IMR-90 (cell line): ENCODE measurements at regions not wholly inside any gene's neighbourhood (a gene's known extent, or its start where the extent isn't known, plus 50 kb on each side); places are given as distances from the start of the nearest gene placed in this dataset.
A peak's percentile ranks its signal among the peaks of the same experiment; 100 is the strongest.

Experiments
- ATAC-seq: fragments of 200-7000 bp; cut with Tn5 transposase; 2 replicates; pipeline ENCODE4 v1.9.1; 2020; ENCODE audit warnings: low read depth, mild to moderate bottlenecking, moderate library complexity
- BruUV-seq: library from RNA; stranded (reverse); fragments of 400-500 nt; replicated peaks from 2 replicates; lab custom pipeline; 2021; lab: Mats Ljungman, UMichigan
- CTCF ChIA-PET: fragments of 300-600 bp; formaldehyde crosslinking; extraction: SDS; loops from one replicate; lab custom pipeline; 2021; ENCODE audit warnings: antibody characterized with exemption; lab: Yijun Ruan, JAX
- POLR2A ChIA-PET: fragments of 300-600 bp; sonication (Branson Sonifier 250); formaldehyde crosslinking; loops from one replicate; lab custom pipeline; 2022; ENCODE audit warnings: antibody characterized with exemption; ENCODE audit not compliant: unreplicated experiment; lab: Charles Lee
- DNase-seq: peaks from one replicate; pipeline ENCODE4 v3.0.0; 2013
- H2AFZ ChIP-seq: replicated peaks from 2 replicates; pipeline ENCODE3; 2013; ENCODE audit warnings: low read length, mild to moderate bottlenecking; ENCODE audit not compliant: poor library complexity
- H2AK5ac ChIP-seq: 2 replicates; pipeline ENCODE4 v1.6.1; 2013; ENCODE audit warnings: low read depth, low read length, inconsistent platforms
- H2AK9ac ChIP-seq: replicated peaks from 2 replicates; pipeline ENCODE3; 2013; ENCODE audit warnings: mild to moderate bottlenecking, low read depth, low read length, moderate library complexity; ENCODE audit not compliant: poor library complexity
- H2BK120ac ChIP-seq: 2 replicates; pipeline ENCODE4 v1.6.1; 2013; ENCODE audit warnings: low read depth, low read length, inconsistent platforms
- H2BK15ac ChIP-seq: 3 replicates; pipeline ENCODE4 v1.6.1; 2013; ENCODE audit warnings: low read depth, low read length, inconsistent platforms
- H2BK20ac ChIP-seq: 2 replicates; pipeline ENCODE4 v1.6.1; 2013; ENCODE audit warnings: low read depth, mild to moderate bottlenecking, inconsistent platforms, low read length, moderate library complexity
- H2BK5ac ChIP-seq: 2 replicates; pipeline ENCODE4 v1.6.1; 2013; ENCODE audit warnings: mild to moderate bottlenecking, low read depth, low read length, inconsistent platforms; ENCODE audit not compliant: poor library complexity, severe bottlenecking
- H3K14ac ChIP-seq: replicated peaks from 2 replicates; pipeline ENCODE4 v1.6.1; 2013; ENCODE audit warnings: low read depth, low read length, inconsistent platforms
- H3K18ac ChIP-seq: 2 replicates; pipeline ENCODE4 v1.6.1; 2013; ENCODE audit warnings: low read depth, low read length, control low read depth
- H3K23ac ChIP-seq: 2 replicates; pipeline ENCODE4 v1.6.1; 2013; ENCODE audit warnings: low read depth, low read length, inconsistent platforms
- H3K27ac ChIP-seq: 2 replicates; pipeline ENCODE4 v1.5.1; 2013; ENCODE audit warnings: mild to moderate bottlenecking, control low read depth, low read length; ENCODE audit not compliant: insufficient read depth
- H3K27me3 ChIP-seq: 2 replicates; pipeline ENCODE4 v1.6.1; 2013; ENCODE audit warnings: low read length; ENCODE audit not compliant: control insufficient read depth, insufficient read depth
- H3K36me3 ChIP-seq: 2 replicates; pipeline ENCODE4 v1.6.1; 2013; ENCODE audit warnings: low read length, mixed read lengths; ENCODE audit not compliant: control insufficient read depth, insufficient read depth
- H3K4ac ChIP-seq: 2 replicates; pipeline ENCODE4 v1.6.1; 2013; ENCODE audit warnings: low read depth, low read length, inconsistent platforms
- H3K4me1 ChIP-seq: 2 replicates; pipeline ENCODE4 v1.6.1; 2013; ENCODE audit warnings: low read length, mixed read lengths; ENCODE audit not compliant: control insufficient read depth, insufficient read depth
- H3K4me2 ChIP-seq: 2 replicates; pipeline ENCODE4 v1.6.1; 2013; ENCODE audit warnings: low read depth, mild to moderate bottlenecking, control low read depth, low read length, moderate library complexity
- H3K4me3 ChIP-seq: 2 replicates; pipeline ENCODE4 v1.5.1; 2013; ENCODE audit warnings: low read depth, mild to moderate bottlenecking, control low read depth, low read length, moderate library complexity; ENCODE audit not compliant: insufficient read depth
- H3K56ac ChIP-seq: 2 replicates; pipeline ENCODE4 v1.6.1; 2013; ENCODE audit warnings: low read length, inconsistent platforms; ENCODE audit not compliant: insufficient read depth; ENCODE audit errors: extremely low read depth
- H3K79me1 ChIP-seq, 2 experiments: 2 replicates each; pipeline ENCODE4 v1.6.1; 2013; ENCODE audit warnings: low read length in 2 of 2, inconsistent platforms in 1 of 2, low read depth in 1 of 2
- H3K9ac ChIP-seq: 2 replicates; pipeline ENCODE4 v1.6.1; 2013; ENCODE audit warnings: low read depth, low read length, control low read depth
- H3K9me1 ChIP-seq: 2 replicates; pipeline ENCODE4 v1.6.1; 2013; ENCODE audit warnings: low read length, inconsistent platforms; ENCODE audit not compliant: insufficient read depth
- H3K9me3 ChIP-seq: 2 replicates; pipeline ENCODE4 v1.6.1; 2013; ENCODE audit warnings: low read length; ENCODE audit not compliant: control insufficient read depth, insufficient read depth
- H4K20me1 ChIP-seq: 2 replicates; pipeline ENCODE4 v1.6.1; 2013; ENCODE audit warnings: low read length, inconsistent platforms; ENCODE audit not compliant: insufficient read depth
- H4K5ac ChIP-seq: 2 replicates; pipeline ENCODE4 v1.6.1; 2013; ENCODE audit warnings: mild to moderate bottlenecking, low read depth, low read length, control low read depth
- H4K8ac ChIP-seq, 2 experiments: 2 replicates each; pipeline ENCODE4 v1.6.1; 2013; ENCODE audit warnings: low read depth in 2 of 2, low read length in 2 of 2, control low read depth in 1 of 2, inconsistent platforms in 1 of 2
- H4K91ac ChIP-seq: 2 replicates; pipeline ENCODE4 v1.6.1; 2013; ENCODE audit warnings: low read depth, low read length, inconsistent platforms; ENCODE audit not compliant: insufficient read depth
- MAFK ChIP-seq: IDR thresholded peaks from 2 replicates; pipeline ENCODE4 v1.6.1; 2012; ENCODE audit warnings: low read depth, low read length, improper control_type of control experiment
- WGBS, 2 experiments: methylation state at CpG; one replicate each; pipeline versions ENCODE4 v1.1.5 to v1.1.7; 2013; ENCODE audit warnings: missing lambda C conversion rate in 2 of 2; ENCODE audit not compliant: insufficient read length in 1 of 2; ENCODE audit errors: extremely low coverage in 2 of 2; 5-methylcytosine and 5-hydroxymethylcytosine counted together
- dilution Hi-C: fragments of 300-500 bp; cut with HindIII; formaldehyde crosslinking; loops from one replicate; pipeline ENCODE4 v1.14.3; 2018; ENCODE audit warnings: low sequenced_read_pairs; ENCODE audit not compliant: unreplicated experiment
- in situ Hi-C: fragments of 300-500 bp; cut with MboI; formaldehyde crosslinking; loops from 3 replicates; pipeline ENCODE4 v1.14.3; 2019; ENCODE audit warnings: low sequenced_read_pairs, inconsistent platforms, mixed read lengths
- intact Hi-C: fragments of 100-400 bp; cut with micrococcal nuclease; formaldehyde crosslinking; loops from 2 replicates; pipeline ENCODE4 v1.10.0; 2022
- TF ChIP-seq, protein P1 (sequence below): fragments of 150-350 bp; IDR thresholded peaks from 2 replicates; pipeline ENCODE4 v1.6.1; 2016; ENCODE audit warnings: low read depth, mild to moderate bottlenecking, low read length, moderate library complexity, borderline replicate concordance

- POLR2A ChIA-PET = no interaction called here
- DNase-seq (no peak), ATAC-seq (no peak)
- no peak overlapping the region for H3K27ac ChIP-seq
- WGBS, 2 experiments = no CpG with 5 or more reads among the region's 2 CpGs
- H3K79me1 ChIP-seq = no peaks in the 10 kb centered on the region
- H4K20me1 ChIP-seq = no peaks in the 10 kb centered on the region
- H3K9ac ChIP-seq = no peak overlapping the region
- intact Hi-C loops = no loop called here
- no peak overlapping the region for H2BK15ac ChIP-seq
- H4K91ac ChIP-seq = no peak overlapping the region
- no peaks in the 10 kb centered on the region; the same call in 1 of the 2 replicates for H3K27me3 ChIP-seq
- H3K4me1 ChIP-seq = no peaks in the 10 kb centered on the region
- no peak overlapping the region for H3K18ac ChIP-seq
- H2BK120ac ChIP-seq = no peak overlapping the region
- no peak overlapping the region for H3K4me3 ChIP-seq
- no peak overlapping the region for H2BK5ac ChIP-seq
- H3K23ac ChIP-seq = no peak overlapping the region
- no peak overlapping the region for H4K8ac ChIP-seq
- CTCF ChIA-PET = no interaction called here
- no peak overlapping the region for H2AK5ac ChIP-seq
- no TSS peak for BruUV-seq
- H3K36me3 ChIP-seq = no peaks in the 10 kb centered on the region
- H3K4ac ChIP-seq = no peak overlapping the region
- H2BK20ac ChIP-seq = no peak overlapping the region
- H4K5ac ChIP-seq = no peak overlapping the region
- dilution Hi-C loops = no loop called here
- H3K9me1 ChIP-seq = no peaks in the 10 kb centered on the region
- H3K9me3 ChIP-seq = no peaks in the 10 kb centered on the region
- in situ Hi-C loops = no loop called here
- no peak overlapping the region for H3K14ac ChIP-seq
- TF ChIP-seq, protein P1, sequence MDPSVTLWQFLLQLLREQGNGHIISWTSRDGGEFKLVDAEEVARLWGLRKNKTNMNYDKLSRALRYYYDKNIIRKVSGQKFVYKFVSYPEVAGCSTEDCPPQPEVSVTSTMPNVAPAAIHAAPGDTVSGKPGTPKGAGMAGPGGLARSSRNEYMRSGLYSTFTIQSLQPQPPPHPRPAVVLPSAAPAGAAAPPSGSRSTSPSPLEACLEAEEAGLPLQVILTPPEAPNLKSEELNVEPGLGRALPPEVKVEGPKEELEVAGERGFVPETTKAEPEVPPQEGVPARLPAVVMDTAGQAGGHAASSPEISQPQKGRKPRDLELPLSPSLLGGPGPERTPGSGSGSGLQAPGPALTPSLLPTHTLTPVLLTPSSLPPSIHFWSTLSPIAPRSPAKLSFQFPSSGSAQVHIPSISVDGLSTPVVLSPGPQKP = no peak
- TF ChIP-seq MAFK = peak; percentile 93
- no peak overlapping the region for H3K4me2 ChIP-seq
- H2AFZ ChIP-seq = no peak overlapping the region
- H3K56ac ChIP-seq = no peak overlapping the region
- H2AK9ac ChIP-seq = no peak overlapping the region
Measured at GRCh38 chr4:24168658-24169057, 278.8 kb upstream of the PPARGC1A start.
